ENCODE measurements at regions not wholly inside any gene's neighbourhood (a gene's known extent, or its start where the extent isn't known, plus 50 kb on each side); places are given as distances from the start of the nearest gene placed in this dataset.

DNA sequence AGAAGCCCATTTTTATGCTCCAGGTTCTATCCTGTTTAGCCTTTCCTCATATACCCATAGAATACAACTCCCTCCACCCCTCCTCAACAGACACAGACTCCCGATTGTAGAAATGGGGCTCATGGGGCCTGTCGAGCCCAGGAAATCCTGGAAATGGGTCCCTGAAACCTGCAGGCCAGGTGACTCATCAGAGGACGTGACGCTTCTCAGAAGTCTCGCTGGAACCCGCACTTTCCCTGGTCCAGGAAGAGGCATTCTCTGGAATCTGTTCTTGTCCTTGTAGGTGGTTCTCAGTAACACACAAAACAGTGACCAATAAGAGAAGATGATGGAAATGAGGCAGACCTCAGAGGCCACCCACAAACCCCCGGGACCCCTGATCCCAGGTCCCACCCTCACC, 244.8 kb upstream of the PPP2R2D start (continued):
- TF ChIP-seq, protein P1, sequence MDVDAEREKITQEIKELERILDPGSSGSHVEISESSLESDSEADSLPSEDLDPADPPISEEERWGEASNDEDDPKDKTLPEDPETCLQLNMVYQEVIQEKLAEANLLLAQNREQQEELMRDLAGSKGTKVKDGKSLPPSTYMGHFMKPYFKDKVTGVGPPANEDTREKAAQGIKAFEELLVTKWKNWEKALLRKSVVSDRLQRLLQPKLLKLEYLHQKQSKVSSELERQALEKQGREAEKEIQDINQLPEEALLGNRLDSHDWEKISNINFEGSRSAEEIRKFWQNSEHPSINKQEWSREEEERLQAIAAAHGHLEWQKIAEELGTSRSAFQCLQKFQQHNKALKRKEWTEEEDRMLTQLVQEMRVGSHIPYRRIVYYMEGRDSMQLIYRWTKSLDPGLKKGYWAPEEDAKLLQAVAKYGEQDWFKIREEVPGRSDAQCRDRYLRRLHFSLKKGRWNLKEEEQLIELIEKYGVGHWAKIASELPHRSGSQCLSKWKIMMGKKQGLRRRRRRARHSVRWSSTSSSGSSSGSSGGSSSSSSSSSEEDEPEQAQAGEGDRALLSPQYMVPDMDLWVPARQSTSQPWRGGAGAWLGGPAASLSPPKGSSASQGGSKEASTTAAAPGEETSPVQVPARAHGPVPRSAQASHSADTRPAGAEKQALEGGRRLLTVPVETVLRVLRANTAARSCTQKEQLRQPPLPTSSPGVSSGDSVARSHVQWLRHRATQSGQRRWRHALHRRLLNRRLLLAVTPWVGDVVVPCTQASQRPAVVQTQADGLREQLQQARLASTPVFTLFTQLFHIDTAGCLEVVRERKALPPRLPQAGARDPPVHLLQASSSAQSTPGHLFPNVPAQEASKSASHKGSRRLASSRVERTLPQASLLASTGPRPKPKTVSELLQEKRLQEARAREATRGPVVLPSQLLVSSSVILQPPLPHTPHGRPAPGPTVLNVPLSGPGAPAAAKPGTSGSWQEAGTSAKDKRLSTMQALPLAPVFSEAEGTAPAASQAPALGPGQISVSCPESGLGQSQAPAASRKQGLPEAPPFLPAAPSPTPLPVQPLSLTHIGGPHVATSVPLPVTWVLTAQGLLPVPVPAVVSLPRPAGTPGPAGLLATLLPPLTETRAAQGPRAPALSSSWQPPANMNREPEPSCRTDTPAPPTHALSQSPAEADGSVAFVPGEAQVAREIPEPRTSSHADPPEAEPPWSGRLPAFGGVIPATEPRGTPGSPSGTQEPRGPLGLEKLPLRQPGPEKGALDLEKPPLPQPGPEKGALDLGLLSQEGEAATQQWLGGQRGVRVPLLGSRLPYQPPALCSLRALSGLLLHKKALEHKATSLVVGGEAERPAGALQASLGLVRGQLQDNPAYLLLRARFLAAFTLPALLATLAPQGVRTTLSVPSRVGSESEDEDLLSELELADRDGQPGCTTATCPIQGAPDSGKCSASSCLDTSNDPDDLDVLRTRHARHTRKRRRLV (CRISPR knock-in tag; IDR thresholded peaks at IDR 0.05), result no peak
- TF ChIP-seq ZNF10 (CRISPR knock-in tag; IDR thresholded peaks at IDR 0.05; ENCODE audit: borderline replicate concordance, low read depth), result no peak
- no peak for TF ChIP-seq HNRNPK (IDR thresholded peaks at IDR 0.05; ENCODE audit: low read depth, low read length, poor library complexity, severe bottlenecking)
- TF ChIP-seq, protein P2, sequence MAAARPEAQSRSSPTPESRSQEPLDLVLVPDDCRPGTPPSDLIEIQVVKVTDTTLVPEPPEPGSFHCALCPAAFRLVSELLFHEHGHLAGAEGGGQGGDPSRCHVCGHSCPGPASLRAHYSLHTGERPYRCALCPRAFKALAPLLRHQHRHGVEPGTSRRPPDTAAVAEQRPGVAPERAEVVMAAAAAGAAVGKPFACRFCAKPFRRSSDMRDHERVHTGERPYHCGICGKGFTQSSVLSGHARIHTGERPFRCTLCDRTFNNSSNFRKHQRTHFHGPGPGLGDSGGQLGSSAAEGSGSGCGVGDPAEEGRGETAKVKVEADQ (CRISPR knock-in tag; IDR thresholded peaks at IDR 0.05; ENCODE audit: borderline replicate concordance), result no peak
- TF ChIP-seq, protein P3, sequence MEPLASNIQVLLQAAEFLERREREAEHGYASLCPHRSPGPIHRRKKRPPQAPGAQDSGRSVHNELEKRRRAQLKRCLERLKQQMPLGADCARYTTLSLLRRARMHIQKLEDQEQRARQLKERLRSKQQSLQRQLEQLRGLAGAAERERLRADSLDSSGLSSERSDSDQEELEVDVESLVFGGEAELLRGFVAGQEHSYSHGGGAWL (CRISPR knock-in tag; IDR thresholded peaks at IDR 0.05), result no peak

DNA sequence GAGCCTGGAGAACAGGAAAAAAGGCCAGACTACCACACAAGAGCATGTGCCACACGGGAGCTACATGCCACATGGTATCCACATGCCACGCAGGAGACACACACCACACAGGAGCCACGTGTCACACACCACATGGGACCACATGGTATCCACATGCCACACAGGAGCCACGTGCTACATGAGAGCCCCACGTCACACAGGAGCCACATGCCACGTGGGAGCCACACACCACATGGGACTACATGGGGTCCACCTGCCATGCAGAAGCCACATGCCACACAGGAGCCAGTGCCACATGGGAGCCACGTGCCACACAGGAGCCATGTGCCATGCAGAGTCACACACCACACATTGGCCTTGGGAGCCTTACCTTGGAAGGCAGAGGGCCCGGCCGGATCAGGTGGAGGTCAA, 244.4 kb upstream of the PPP2R2D start:
- no peak for FAIRE-seq
- ATAC-seq, result no peak
- CTCF ChIA-PET (ENCODE audit: low intra/inter-chr PET ratio, low total read pairs), result no interaction called here
- Histone ChIP-seq H3K27me3 (ENCODE audit: control insufficient read depth in 1 of 2, insufficient read depth in 2 of 2, low read length in 2 of 2) (0 out of 5 replicates have a peak, but pooled peaks cover 0 to 3% of the 10 kb centered on the region in 2 experiments), H4K20me1 (ENCODE audit: insufficient read depth, low read length) (no peaks in the 10 kb centered on the region), H3K4me2 (ENCODE audit: low read depth, low read length) (no peak overlapping the region), H3K4me1 (ENCODE audit: insufficient read depth, low read length) (no peaks in the 10 kb centered on the region), H3K4me3 (replicated peaks in 1 of 3; ENCODE audit: insufficient read depth in 1 of 3, low read depth in 2 of 3, low read length in 3 of 3) (no peak overlapping the region), H3K79me2 (ENCODE audit: insufficient read depth, low read length) (no peaks in the 10 kb centered on the region), H2AFZ (ENCODE audit: low read length) (no peak overlapping the region), H3K9ac (ENCODE audit: insufficient read depth, low read depth, low read length) (no peak overlapping the region), H3K9me3 (ENCODE audit: low read length) (no peaks in the 10 kb centered on the region), H3K36me3 (replicated peaks in 1 of 2; ENCODE audit: control insufficient read depth in 1 of 2, insufficient read depth in 2 of 2, low read length in 2 of 2) (no peaks in the 10 kb centered on the region), H3K27ac (ENCODE audit: extremely low read length, insufficient read depth, low read length) (no peak overlapping the region)
- 18% methylated on average over 3 of the region's 9 CpGs for WGBS (ENCODE audit: low lambda C conversion rate)
- no peak for DNase-seq (ENCODE audit: low spot score)
- TF ChIP-seq, protein P4, sequence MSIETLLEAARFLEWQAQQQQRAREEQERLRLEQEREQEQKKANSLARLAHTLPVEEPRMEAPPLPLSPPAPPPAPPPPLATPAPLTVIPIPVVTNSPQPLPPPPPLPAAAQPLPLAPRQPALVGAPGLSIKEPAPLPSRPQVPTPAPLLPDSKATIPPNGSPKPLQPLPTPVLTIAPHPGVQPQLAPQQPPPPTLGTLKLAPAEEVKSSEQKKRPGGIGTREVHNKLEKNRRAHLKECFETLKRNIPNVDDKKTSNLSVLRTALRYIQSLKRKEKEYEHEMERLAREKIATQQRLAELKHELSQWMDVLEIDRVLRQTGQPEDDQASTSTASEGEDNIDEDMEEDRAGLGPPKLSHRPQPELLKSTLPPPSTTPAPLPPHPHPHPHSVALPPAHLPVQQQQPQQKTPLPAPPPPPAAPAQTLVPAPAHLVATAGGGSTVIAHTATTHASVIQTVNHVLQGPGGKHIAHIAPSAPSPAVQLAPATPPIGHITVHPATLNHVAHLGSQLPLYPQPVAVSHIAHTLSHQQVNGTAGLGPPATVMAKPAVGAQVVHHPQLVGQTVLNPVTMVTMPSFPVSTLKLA (IDR thresholded peaks at IDR 0.05), result peak; percentile 100
- no peak for TF ChIP-seq ZNF124 (CRISPR knock-in tag; IDR thresholded peaks at IDR 0.05)
- POLR2A ChIA-PET, result no interaction called here
- intact Hi-C loops (cut with micrococcal nuclease; ENCODE audit: unreplicated experiment) (no loop called here), in situ Hi-C loops (cut with HindIII; ENCODE audit: extremely low pct_ligation_motif_present, low pct_unique_long_range_greater_than_20kb) (no loop called here)
- no TSS peak for BruUV-seq (replicated peaks)
